ENCODE measurements at regions not wholly inside any gene's neighbourhood (a gene's known extent, or its start where the extent isn't known, plus 50 kb on each side); places are given as distances from the start of the nearest gene placed in this dataset.
"Not testable (repeated sequence)": the region's sequence is repeated elsewhere in the genome, so short reads cannot be mapped to it uniquely, and the experiment has no call there.

DNA sequence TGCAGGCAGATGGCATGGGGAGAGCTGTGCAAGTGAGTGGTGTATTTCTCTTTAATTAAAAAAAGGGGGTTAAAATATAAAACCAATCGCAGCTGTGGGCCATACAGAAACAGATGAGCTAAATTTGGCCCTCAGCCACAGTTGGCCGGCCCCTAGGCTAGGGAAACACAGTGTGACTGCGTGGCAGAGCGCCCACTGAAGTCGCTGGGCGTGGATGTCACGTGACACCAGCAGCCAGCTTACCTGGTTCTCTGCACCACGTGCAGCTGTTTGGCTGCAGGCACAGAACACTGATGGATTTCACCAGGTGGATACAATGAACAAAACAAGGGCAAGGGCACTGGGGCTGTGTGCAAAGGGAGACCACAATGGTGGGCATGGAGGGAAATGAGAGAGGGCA, 119.3 kb upstream of the ZNF746 start:
- Mint-ChIP-seq H3K36me3 (ENCODE audit: low read depth) (peaks cover 100% of the 10 kb centered on the region), H3K27ac (no peak overlapping the region), H3K27me3 (no peaks in the 10 kb centered on the region), H3K4me3 (no peak overlapping the region), H3K9me3 (no peaks in the 10 kb centered on the region), H3K4me1 (ENCODE audit: low read depth) (peaks cover 26% of the 10 kb centered on the region)
- no peak for DNase-seq

GRCh38 chr7:149615690-149616270, 118.2 kb upstream of the ZNF746 start:
- H3K4me3 Mint-ChIP-seq = no peak overlapping the region
- peaks cover 100% of the 10 kb centered on the region for H3K36me3 Mint-ChIP-seq (ENCODE audit: low read depth)
- H3K27ac Mint-ChIP-seq = no peak overlapping the region
- H3K27me3 Mint-ChIP-seq = no peaks in the 10 kb centered on the region
- peaks cover 15% of the 10 kb centered on the region for H3K4me1 Mint-ChIP-seq (ENCODE audit: low read depth)
- no peak for DNase-seq
- H3K9me3 Mint-ChIP-seq = no peaks in the 10 kb centered on the region

GRCh38 chr7:149610441-149611011, 112.9 kb upstream of the ZNF746 start:
- Mint-ChIP-seq H3K36me3 (ENCODE audit: low read depth) (peaks cover 99% of the 10 kb centered on the region), H3K27me3 (no peaks in the 10 kb centered on the region), H3K9me3 (no peaks in the 10 kb centered on the region), H3K4me1 (ENCODE audit: low read depth) (peaks cover 6% of the 10 kb centered on the region), H3K4me3 (no peak overlapping the region), H3K27ac (peak overlapping the region; percentile 20)
- DNase-seq = no peak

DNA sequence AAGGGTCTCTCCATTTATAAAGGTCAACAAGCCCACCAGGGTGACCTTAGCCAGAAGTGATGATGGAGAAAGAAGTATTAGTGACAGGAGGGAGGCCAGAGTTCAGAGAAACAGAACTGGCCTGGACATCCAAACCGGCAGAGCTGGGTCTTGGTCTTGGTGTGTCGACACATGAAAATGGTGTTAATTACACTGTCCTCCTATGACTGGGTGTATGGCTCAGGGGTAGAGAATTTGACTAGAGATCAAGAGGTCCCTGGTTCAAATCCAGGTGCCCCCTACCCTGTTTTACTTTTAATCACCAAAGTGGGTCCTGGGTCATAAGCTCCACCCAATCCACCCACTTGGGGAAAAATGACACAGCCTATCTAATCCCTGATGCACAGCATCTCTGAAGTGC, 110.6 kb upstream of the ZNF746 start:
- Mint-ChIP-seq H3K4me1 (ENCODE audit: low read depth) (peaks cover 6% of the 10 kb centered on the region), H3K4me3 (no peak overlapping the region), H3K27me3 (no peaks in the 10 kb centered on the region), H3K36me3 (ENCODE audit: low read depth) (peaks cover 96% of the 10 kb centered on the region), H3K27ac (no peak overlapping the region), H3K9me3 (no peaks in the 10 kb centered on the region)
- DNase-seq = no peak

GRCh38 chr7:149607683-149608082, 110.1 kb upstream of the ZNF746 start:
- Mint-ChIP-seq H3K4me1 (ENCODE audit: low read depth) (peaks cover 10% of the 10 kb centered on the region), H3K4me3 (no peak overlapping the region), H3K27ac (no peak overlapping the region), H3K9me3 (no peaks in the 10 kb centered on the region), H3K36me3 (ENCODE audit: low read depth) (peaks cover 96% of the 10 kb centered on the region), H3K27me3 (no peaks in the 10 kb centered on the region)
- DNase-seq = no peak

- DNase-seq = no peak
- peak overlapping the region; percentile 26 for H3K27ac Mint-ChIP-seq
Measured at GRCh38 chr7:149606826-149607225, 109.2 kb upstream of the ZNF746 start.

GRCh38 chr7:149605696-149606095, 108.1 kb upstream of the ZNF746 start:
- Mint-ChIP-seq H3K36me3 (ENCODE audit: low read depth) (peaks cover 96% of the 10 kb centered on the region), H3K4me1 (ENCODE audit: low read depth) (peaks cover 25% of the 10 kb centered on the region), H3K4me3 (no peak overlapping the region), H3K27ac (no peak overlapping the region), H3K9me3 (no peaks in the 10 kb centered on the region), H3K27me3 (no peaks in the 10 kb centered on the region)
- no peak for DNase-seq

More at GRCh38 chr7:149606826-149607225, 109.2 kb upstream of the ZNF746 start:
- H3K27me3 Mint-ChIP-seq = no peaks in the 10 kb centered on the region
- H3K4me3 Mint-ChIP-seq = no peak overlapping the region
- peaks cover 96% of the 10 kb centered on the region for H3K36me3 Mint-ChIP-seq (ENCODE audit: low read depth)
- H3K9me3 Mint-ChIP-seq = no peaks in the 10 kb centered on the region
- H3K4me1 Mint-ChIP-seq (ENCODE audit: low read depth) = peaks cover 16% of the 10 kb centered on the region

DNA sequence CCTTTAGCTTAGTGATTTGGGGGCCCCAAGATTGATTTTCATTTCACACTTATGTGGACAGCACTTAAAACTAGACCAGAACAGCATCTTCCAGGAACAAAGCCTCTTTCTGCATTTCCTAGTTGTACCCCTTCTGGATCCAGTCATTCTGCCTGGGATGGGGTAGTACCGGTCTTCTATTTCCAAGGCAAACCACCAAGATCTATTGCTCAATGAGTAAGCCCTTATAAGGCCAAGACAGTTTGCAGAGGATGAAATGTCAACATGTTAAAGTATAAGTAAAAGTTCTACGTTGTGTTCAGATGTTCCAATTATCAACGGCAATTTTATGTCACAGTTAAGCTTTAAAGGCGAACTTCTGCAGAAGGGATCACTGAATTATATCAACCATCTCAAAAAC, 106.9 kb upstream of the ZNF746 start:
- H3K4me3 Mint-ChIP-seq = no peak overlapping the region
- no peaks in the 10 kb centered on the region for H3K27me3 Mint-ChIP-seq
- H3K36me3 Mint-ChIP-seq (ENCODE audit: low read depth) = peaks cover 96% of the 10 kb centered on the region
- no peak for DNase-seq
- H3K27ac Mint-ChIP-seq = peak overlapping the region; percentile 27
- H3K4me1 Mint-ChIP-seq (ENCODE audit: low read depth) = peaks cover 35% of the 10 kb centered on the region
- no peaks in the 10 kb centered on the region for H3K9me3 Mint-ChIP-seq

GRCh38 chr7:149600669-149601330, 103.2 kb upstream of the ZNF746 start:
- peak overlapping the region; percentile 41 for H3K4me3 Mint-ChIP-seq
- H3K9me3 Mint-ChIP-seq, H3K27me3 Mint-ChIP-seq: not testable (repeated sequence)
- peaks cover 44% of the 10 kb centered on the region for H3K4me1 Mint-ChIP-seq (ENCODE audit: low read depth)
- H3K27ac Mint-ChIP-seq = peak overlapping the region; percentile 87
- DNase-seq = peak; percentile 64
- H3K36me3 Mint-ChIP-seq (ENCODE audit: low read depth) = peaks cover 94% of the 10 kb centered on the region

DNA sequence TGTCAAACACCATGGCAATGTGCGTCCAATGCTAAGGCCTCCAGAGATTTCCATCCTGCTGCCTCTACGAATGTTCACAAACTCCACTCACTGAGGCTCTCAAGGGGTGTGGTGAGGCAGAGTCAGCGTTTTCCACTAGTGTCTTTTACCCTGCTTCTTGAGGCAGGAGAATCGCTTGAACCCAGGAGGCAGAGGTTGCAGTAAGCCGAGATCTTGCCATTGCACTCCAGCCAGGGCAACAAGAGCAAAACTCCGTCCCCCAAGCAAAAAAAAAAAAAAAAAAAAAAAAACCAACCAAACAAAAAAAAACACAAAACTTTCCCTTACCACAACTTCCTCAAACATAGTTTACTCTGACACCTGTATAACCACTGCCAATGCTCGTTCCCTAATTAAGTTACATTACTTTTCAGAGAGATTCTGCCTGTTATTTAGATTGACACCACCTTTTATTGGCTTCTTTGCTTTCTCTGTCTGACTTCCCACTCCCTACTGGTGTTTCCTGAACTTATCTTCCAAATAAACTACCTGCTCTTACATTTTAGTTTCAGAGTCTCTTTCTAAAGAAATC, 102.1 kb upstream of the ZNF746 start:
- no peaks in the 10 kb centered on the region for H3K27me3 Mint-ChIP-seq
- no peaks in the 10 kb centered on the region for H3K9me3 Mint-ChIP-seq
- H3K4me1 Mint-ChIP-seq (ENCODE audit: low read depth) = peaks cover 45% of the 10 kb centered on the region
- no peak for DNase-seq
- peaks cover 97% of the 10 kb centered on the region for H3K36me3 Mint-ChIP-seq (ENCODE audit: low read depth)
- peak overlapping the region; percentile 85 for H3K27ac Mint-ChIP-seq
- H3K4me3 Mint-ChIP-seq = peak overlapping the region; percentile 41

- Mint-ChIP-seq H3K9me3 (no peaks in the 10 kb centered on the region), H3K27ac (no peak overlapping the region), H3K4me1 (ENCODE audit: low read depth) (peaks cover 45% of the 10 kb centered on the region), H3K36me3 (ENCODE audit: low read depth) (peaks cover 97% of the 10 kb centered on the region), H3K4me3 (no peak overlapping the region), H3K27me3 (no peaks in the 10 kb centered on the region)
- no peak for DNase-seq
Measured at GRCh38 chr7:149598721-149599308, 101.2 kb upstream of the ZNF746 start.

DNA sequence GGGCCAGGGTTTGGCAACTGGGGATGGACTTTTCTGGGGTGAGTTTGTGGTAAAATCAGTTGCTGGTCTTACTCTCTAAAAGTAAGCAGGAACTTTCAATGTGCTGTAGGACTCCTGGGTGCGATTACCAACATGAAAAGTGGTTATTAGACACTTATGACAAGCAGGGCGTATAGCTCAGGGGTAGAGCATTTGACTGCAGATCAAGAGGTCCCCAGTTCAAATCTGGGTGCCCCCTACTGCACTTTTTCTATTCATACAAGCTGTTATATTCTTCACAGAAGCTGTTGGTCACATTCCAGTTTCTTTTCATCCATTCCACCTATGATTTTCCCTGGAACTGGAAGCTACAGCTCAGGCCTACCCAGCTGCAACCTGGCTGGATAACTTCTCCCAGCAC, 100.2 kb upstream of the ZNF746 start:
- Mint-ChIP-seq H3K36me3 (ENCODE audit: low read depth) (peaks cover 95% of the 10 kb centered on the region), H3K4me1 (ENCODE audit: low read depth) (peaks cover 41% of the 10 kb centered on the region)
- H3K9me3 Mint-ChIP-seq, H3K27me3 Mint-ChIP-seq, DNase-seq, H3K4me3 Mint-ChIP-seq, H3K27ac Mint-ChIP-seq: not testable (repeated sequence)

DNA sequence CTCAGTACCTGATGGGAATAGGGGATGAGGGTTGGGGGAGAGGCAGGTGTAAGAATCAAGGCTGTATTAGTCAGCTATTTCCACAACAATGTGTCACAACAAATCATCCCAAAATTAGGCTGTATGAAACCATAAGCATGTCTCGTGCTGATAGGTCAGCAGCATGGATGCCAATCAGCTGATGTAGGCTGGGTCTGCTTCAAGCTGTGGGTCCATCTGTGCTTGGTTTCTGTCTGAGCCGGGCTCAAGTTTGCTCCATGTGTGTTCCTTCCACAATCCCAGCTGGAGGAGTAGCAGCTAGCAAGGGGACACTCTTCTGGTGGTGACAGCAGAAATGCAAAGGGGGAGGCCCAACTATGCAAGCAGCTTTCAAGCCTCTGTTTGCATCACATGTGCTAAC, 97.9 kb upstream of the ZNF746 start:
- Mint-ChIP-seq H3K27ac (peak overlapping the region; percentile 2), H3K36me3 (ENCODE audit: low read depth) (peaks cover 95% of the 10 kb centered on the region), H3K27me3 (no peaks in the 10 kb centered on the region), H3K4me1 (ENCODE audit: low read depth) (peaks cover 24% of the 10 kb centered on the region), H3K9me3 (no peaks in the 10 kb centered on the region), H3K4me3 (no peak overlapping the region)
- no peak for DNase-seq

DNA sequence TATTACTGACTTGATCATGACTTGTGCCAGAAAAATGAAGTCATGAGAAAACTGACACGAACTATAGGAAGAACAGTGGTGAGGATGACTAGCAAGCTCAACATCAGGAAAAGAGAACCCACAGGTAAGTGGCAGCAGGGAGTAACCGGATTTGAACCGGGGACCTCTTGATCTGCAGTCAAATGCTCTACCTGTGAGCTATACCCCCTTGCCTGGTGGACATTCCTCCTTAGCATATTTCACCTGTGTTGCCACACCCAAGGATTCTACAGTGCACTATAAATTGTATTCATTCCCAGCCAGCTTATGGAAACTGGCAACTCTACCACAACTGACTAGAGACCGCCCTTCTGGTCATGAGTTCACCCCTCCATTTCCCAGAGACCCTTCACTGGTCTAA, 97.5 kb upstream of the ZNF746 start:
- H3K36me3 Mint-ChIP-seq (ENCODE audit: low read depth) = peaks cover 95% of the 10 kb centered on the region
- H3K4me1 Mint-ChIP-seq (ENCODE audit: low read depth) = peaks cover 19% of the 10 kb centered on the region
- H3K27ac Mint-ChIP-seq = peak overlapping the region; percentile 2
- H3K27me3 Mint-ChIP-seq = no peaks in the 10 kb centered on the region
- DNase-seq = no peak
- H3K9me3 Mint-ChIP-seq = no peaks in the 10 kb centered on the region
- H3K4me3 Mint-ChIP-seq = no peak overlapping the region

- no peak for DNase-seq
- H3K4me1 Mint-ChIP-seq (ENCODE audit: low read depth) = no peaks in the 10 kb centered on the region
- H3K36me3 Mint-ChIP-seq (ENCODE audit: low read depth) = peaks cover 97% of the 10 kb centered on the region
- H3K27ac Mint-ChIP-seq = peak overlapping the region; percentile 19
- H3K27me3 Mint-ChIP-seq = no peaks in the 10 kb centered on the region
- no peak overlapping the region for H3K4me3 Mint-ChIP-seq
- H3K9me3 Mint-ChIP-seq = no peaks in the 10 kb centered on the region
Measured at GRCh38 chr7:149588930-149589329, 91.3 kb upstream of the ZNF746 start.

Data from activated T-cell treated with anti-CD3 and anti-CD28 coated beads, Interleukin-2, amount 50 U/mL, for 24 hours (primary cell).